ENCODE measurements at regions not wholly inside any gene's neighbourhood (a gene's known extent, or its start where the extent isn't known, plus 50 kb on each side); places are given as distances from the start of the nearest gene placed in this dataset.

GRCh38 chr16:73730481-73731090 is 566.0 kb upstream of the PSMD7 start:
- no peak for TF ChIP-seq CTCF (IDR thresholded peaks at IDR 0.05 in 2 of 3, conservative IDR thresholded peaks at IDR 0.05 in 1 of 3; ENCODE audit: borderline replicate concordance in 1 of 3, insufficient read depth in 1 of 3, low read depth in 2 of 3, low read length in 2 of 3)
- TF ChIP-seq MAX (IDR thresholded peaks at IDR 0.05) = no peak
- no peak for TF ChIP-seq ATF3 (IDR thresholded peaks at IDR 0.05)
- TF ChIP-seq POLR2A (IDR thresholded peaks at IDR 0.05; ENCODE audit: borderline replicate concordance, extremely low read depth, insufficient read depth, insufficient read length) = no peak
- no peak for TF ChIP-seq POLR2AphosphoS5 (IDR thresholded peaks at IDR 0.05; ENCODE audit: low read depth, low read length)
- TF ChIP-seq EGR1 (IDR thresholded peaks at IDR 0.05; ENCODE audit: low read depth) = no peak
